Keratinocyte (primary cell): ENCODE measurements at regions not wholly inside any gene's neighbourhood (a gene's known extent, or its start where the extent isn't known, plus 50 kb on each side); places are given as distances from the start of the nearest gene placed in this dataset.

ENCODE experiments used
- CTCF ChIP-seq, 3 experiments: IDR thresholded peaks in 1 of 3; conservative IDR thresholded peaks in 1 of 3; optimal IDR thresholded peaks in 1 of 3; 2 replicates in 2 of 3; 3 replicates in 1 of 3; pipeline versions ENCODE3 to v1.5.1; 2011; ENCODE audit warnings: low read length in 3 of 3, mild to moderate bottlenecking in 3 of 3, moderate library complexity in 2 of 3, control low read depth in 1 of 3, inconsistent platforms in 1 of 3; ENCODE audit not compliant: insufficient read depth in 2 of 3; ENCODE audit errors: extremely low read depth in 1 of 3
- EZH2 ChIP-seq: IDR thresholded peaks from one replicate; pipeline ENCODE4 v1.6.1; 2012; ENCODE audit warnings: inconsistent platforms, mild to moderate bottlenecking, low read length, moderate library complexity

- TF ChIP-seq CTCF (optimal IDR thresholded peaks at IDR 0.05 in 1 of 3, IDR thresholded peaks at IDR 0.05 in 1 of 3, conservative IDR thresholded peaks at IDR 0.05 in 1 of 3; ENCODE audit: extremely low read depth in 1 of 3, insufficient read depth in 2 of 3, low read length in 3 of 3) (no peak), EZH2 (no peak)
These were observed 291.0 kb upstream of the HAND2 start for GRCh38 chr4:173821036-173821435.
